Fibroblast of mammary gland (primary cell): ENCODE measurements at regions not wholly inside any gene's neighbourhood (a gene's known extent, or its start where the extent isn't known, plus 50 kb on each side); places are given as distances from the start of the nearest gene placed in this dataset.

Experiments used
- DNase-seq: peaks from one replicate; pipeline ENCODE4 v3.0.0-alpha.2; 2010; ENCODE audit warnings: low read depth
- H3K4me3 ChIP-seq: 2 replicates; pipeline ENCODE4 v1.5.1; 2011; ENCODE audit warnings: low read depth, mild to moderate bottlenecking, low read length, moderate library complexity; ENCODE audit not compliant: control insufficient read depth
- CTCF ChIP-seq: conservative IDR thresholded peaks from 2 replicates; pipeline ENCODE4 v1.5.1; 2011; ENCODE audit warnings: low read depth, low read length, inconsistent platforms; ENCODE audit not compliant: control insufficient read depth, insufficient read depth

- peak; percentile 69 for DNase-seq
- H3K4me3 ChIP-seq, result no peak overlapping the region
- no peak for TF ChIP-seq CTCF
Measured at GRCh38 chr9:87148331-87149104, 201.2 kb upstream of the GAS1 start.

- DNase-seq, result peak; percentile 68
Measured at GRCh38 chr9:87149799-87150198, 202.5 kb upstream of the GAS1 start.

GRCh38 chr9:87152256-87152655 is 204.9 kb upstream of the GAS1 start:
- TF ChIP-seq CTCF, result no peak
- no peak for DNase-seq
- H3K4me3 ChIP-seq, result no peak overlapping the region

More at GRCh38 chr9:87149799-87150198, 202.5 kb upstream of the GAS1 start:
- TF ChIP-seq CTCF, result no peak
- no peak overlapping the region for H3K4me3 ChIP-seq

GRCh38 chr9:87156247-87156646 is 208.9 kb upstream of the GAS1 start:
- no peak overlapping the region for H3K4me3 ChIP-seq
- TF ChIP-seq CTCF, result no peak
- DNase-seq, result no peak

- no peak for DNase-seq
Measured at GRCh38 chr9:87157366-87158031, 210.2 kb upstream of the GAS1 start.

GRCh38 chr9:87158765-87159164 is 211.5 kb upstream of the GAS1 start:
- no peak for TF ChIP-seq CTCF
- no peak for DNase-seq
- H3K4me3 ChIP-seq, result no peak overlapping the region

More at GRCh38 chr9:87157366-87158031, 210.2 kb upstream of the GAS1 start:
- H3K4me3 ChIP-seq, result no peak overlapping the region
- no peak for TF ChIP-seq CTCF
